Spinal cord (tissue), 9 donors: ENCODE measurements at regions not wholly inside any gene's neighbourhood (a gene's known extent, or its start where the extent isn't known, plus 50 kb on each side); places are given as distances from the start of the nearest gene placed in this dataset.

Experiments
- DNase-seq, 6 donors: peaks; one replicate each; pipeline versions ENCODE4 v3.0.0 to v3.0.0-alpha.2; 2013 to 2015; ENCODE audit warnings: low spot score in 6 of 6, low read depth in 4 of 6
- H3K27ac ChIP-seq: one replicate; pipeline ENCODE4 v1.5.1; 2013; ENCODE audit warnings: low read depth, low read length, control low read depth
- H3K27me3 ChIP-seq: one replicate; pipeline ENCODE4 v1.6.1; 2013; ENCODE audit warnings: low read length; ENCODE audit not compliant: control insufficient read depth, insufficient read depth
- H3K36me3 ChIP-seq: one replicate; pipeline ENCODE4 v1.6.1; 2013; ENCODE audit warnings: low read length; ENCODE audit not compliant: control insufficient read depth, insufficient read depth
- H3K4me1 ChIP-seq: one replicate; pipeline ENCODE4 v1.6.1; 2013; ENCODE audit warnings: low read length; ENCODE audit not compliant: control insufficient read depth, insufficient read depth
- H3K4me3 ChIP-seq: one replicate; pipeline ENCODE4 v1.5.1; 2013; ENCODE audit warnings: low read depth, low read length, control low read depth
- H3K9me3 ChIP-seq: one replicate; pipeline ENCODE4 v1.6.1; 2013; ENCODE audit warnings: low read length; ENCODE audit not compliant: control insufficient read depth, insufficient read depth
- WGBS: methylation state at CpG from one replicate; pipeline ENCODE4 v1.1.5; 2013; ENCODE audit warnings: missing lambda C conversion rate; ENCODE audit not compliant: insufficient coverage; 5-methylcytosine and 5-hydroxymethylcytosine counted together
- donor health status: healthy.

- no peak overlapping the region for H3K4me3 ChIP-seq
- H3K4me1 ChIP-seq, result no peaks in the 10 kb centered on the region
- peak in 1 of 6 donors; percentile 71 for DNase-seq
- no peaks in the 10 kb centered on the region for H3K36me3 ChIP-seq
- H3K9me3 ChIP-seq, result no peaks in the 10 kb centered on the region
- no peak overlapping the region for H3K27ac ChIP-seq
- 60% methylated on average over 2 of the region's 4 CpGs for WGBS
- no peaks in the 10 kb centered on the region for H3K27me3 ChIP-seq
These were observed 391.0 kb downstream of the TMEM232 start for GRCh38 chr5:110335361-110336066.

DNA sequence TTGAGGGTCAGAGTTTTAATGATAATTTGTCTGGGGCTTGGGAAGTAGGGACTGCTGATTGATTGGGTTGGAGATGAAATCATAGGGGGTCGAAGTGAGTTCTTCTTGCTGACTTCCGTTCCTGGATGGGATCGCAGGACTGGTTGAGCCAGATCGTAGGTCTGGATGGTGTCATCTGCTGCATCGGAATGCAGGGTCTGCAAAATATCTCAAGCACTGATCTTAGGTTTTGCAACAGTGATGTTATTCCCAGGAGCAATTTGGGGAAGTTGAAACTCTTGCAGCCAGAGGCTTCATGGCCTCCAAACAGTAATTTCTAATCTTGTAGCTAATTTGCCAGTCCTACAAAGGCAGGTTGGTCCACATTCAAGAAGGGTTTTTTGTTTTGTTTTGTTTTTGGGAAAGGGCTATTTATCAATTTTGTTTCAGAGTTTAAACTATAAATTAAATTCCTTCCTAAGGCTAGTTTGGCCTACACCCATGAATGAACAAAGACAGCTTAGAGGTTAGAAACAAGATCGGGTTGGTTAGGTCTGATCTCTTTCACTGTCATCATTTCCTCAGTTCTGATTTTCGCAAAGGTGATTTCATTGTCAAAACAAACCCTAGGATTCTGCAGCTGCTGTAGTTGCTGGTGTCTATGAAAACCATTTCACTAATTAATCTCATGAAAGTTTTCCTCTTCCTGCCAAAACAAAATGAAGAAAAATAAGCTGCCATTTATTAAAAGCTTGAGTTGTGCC, 388.0 kb downstream of the TMEM232 start:
- no peak for DNase-seq
- no peaks in the 10 kb centered on the region for H3K4me1 ChIP-seq

DNA sequence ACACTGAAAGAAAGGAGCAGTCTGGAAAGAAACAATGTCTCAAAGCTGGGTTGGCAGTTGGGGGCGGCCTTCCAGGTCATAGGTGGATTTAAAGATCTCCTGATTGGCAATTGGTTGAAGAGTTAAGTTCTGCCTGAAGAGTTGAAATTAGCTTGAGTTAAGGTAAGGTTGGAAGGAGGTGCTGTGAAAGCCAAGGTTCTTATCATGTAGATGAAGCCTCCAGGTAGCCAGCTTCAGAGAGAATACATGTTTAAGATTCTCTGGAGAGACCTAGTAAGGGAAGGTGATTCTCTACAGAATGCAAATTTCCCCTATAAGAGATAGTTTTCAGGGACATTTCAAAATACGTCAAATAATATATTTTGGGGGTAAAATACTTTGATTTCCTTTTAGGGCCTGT, 387.1 kb downstream of the TMEM232 start:
- Histone ChIP-seq H3K27ac (no peak overlapping the region), H3K27me3 (no peaks in the 10 kb centered on the region), H3K4me1 (no peaks in the 10 kb centered on the region), H3K4me3 (no peak overlapping the region), H3K9me3 (no peaks in the 10 kb centered on the region), H3K36me3 (no peaks in the 10 kb centered on the region)
- no peak for DNase-seq
- 100% methylated on average over 1 of the region's 2 CpGs for WGBS

More for the DNA sequence above, 388.0 kb downstream of the TMEM232 start:
- WGBS, result 93% methylated on average over 5 of the region's 7 CpGs
- no peak overlapping the region for H3K4me3 ChIP-seq
- H3K9me3 ChIP-seq, result no peaks in the 10 kb centered on the region
- no peaks in the 10 kb centered on the region for H3K36me3 ChIP-seq
- no peaks in the 10 kb centered on the region for H3K27me3 ChIP-seq
- H3K27ac ChIP-seq, result no peak overlapping the region

DNA sequence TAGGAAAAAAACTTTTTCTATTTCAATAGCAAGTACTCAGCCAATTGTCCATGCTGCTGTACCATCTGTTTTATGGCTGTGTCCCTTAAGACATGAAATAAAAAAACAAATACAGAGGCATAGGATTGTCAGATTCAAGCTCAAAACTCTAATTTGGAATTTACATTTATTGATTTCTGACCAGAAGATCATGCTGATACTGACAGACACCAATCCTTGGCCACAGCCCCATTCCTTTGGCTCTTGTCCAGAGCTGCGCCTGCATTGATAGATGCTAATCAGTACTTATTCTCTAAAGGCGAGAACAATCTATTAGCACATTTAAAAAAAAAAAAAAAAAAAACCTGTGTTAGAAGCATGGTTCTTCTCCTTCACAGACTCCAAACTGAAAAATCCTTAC, 384.6 kb downstream of the TMEM232 start:
- Histone ChIP-seq H3K9me3 (no peaks in the 10 kb centered on the region), H3K4me3 (no peak overlapping the region), H3K4me1 (no peaks in the 10 kb centered on the region), H3K27me3 (no peaks in the 10 kb centered on the region), H3K27ac (no peak overlapping the region), H3K36me3 (no peaks in the 10 kb centered on the region)
- WGBS, result no CpG with 5 or more reads among the region's 2 CpGs
- DNase-seq, result peak in 2 of 6 donors; percentile 36 to 52

- no peaks in the 10 kb centered on the region for H3K27me3 ChIP-seq
- H3K9me3 ChIP-seq, result no peaks in the 10 kb centered on the region
- WGBS, result no CpG with 5 or more reads among the region's 1 CpG
- no peak for DNase-seq
- H3K27ac ChIP-seq, result no peak overlapping the region
- no peaks in the 10 kb centered on the region for H3K36me3 ChIP-seq
- H3K4me1 ChIP-seq, result no peaks in the 10 kb centered on the region
- H3K4me3 ChIP-seq, result no peak overlapping the region
These were observed 383.8 kb downstream of the TMEM232 start for GRCh38 chr5:110342683-110343082.

DNA sequence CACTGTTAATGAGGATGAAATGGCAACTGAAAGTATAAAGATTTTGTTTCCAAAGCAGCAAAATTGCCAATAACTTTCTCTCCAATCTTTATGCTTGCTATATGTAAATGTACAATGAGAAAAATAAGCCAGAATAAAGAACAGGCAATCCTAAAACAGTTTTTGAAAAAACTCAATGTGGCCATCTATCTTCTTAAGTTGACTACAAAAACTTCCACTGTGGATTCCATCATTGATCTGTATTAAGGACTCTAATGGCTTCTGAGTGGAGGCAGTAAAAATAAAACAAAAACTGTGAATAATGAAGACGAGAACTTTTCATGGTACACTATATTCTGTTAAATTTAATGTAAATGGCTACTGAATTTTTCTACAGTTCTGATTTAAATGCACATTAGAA, 382.9 kb downstream of the TMEM232 start:
- Histone ChIP-seq H3K9me3 (no peaks in the 10 kb centered on the region), H3K36me3 (no peaks in the 10 kb centered on the region), H3K27me3 (no peaks in the 10 kb centered on the region), H3K4me3 (no peak overlapping the region), H3K4me1 (no peaks in the 10 kb centered on the region), H3K27ac (no peak overlapping the region)
- WGBS, result no CpG with 5 or more reads among the region's 1 CpG
- no peak for DNase-seq

DNA sequence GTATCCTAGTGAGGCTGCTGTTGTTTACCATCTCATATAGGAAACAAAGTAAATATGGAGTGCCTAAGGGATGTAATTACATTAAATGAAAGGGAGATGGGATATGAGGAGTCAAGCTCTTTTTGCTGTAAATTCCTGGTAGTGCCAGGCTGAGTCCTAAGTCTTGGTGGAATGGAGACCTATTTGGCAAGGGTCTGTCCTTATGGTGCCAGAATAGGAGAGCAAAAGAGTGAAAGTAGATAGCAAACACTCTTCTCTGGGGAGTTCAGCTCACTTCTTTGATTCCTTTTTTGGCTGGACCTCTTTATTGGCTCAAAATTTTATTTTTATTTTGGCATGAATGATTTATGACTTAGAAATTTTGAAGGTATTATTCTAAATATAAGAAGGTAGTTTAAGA, 380.8 kb downstream of the TMEM232 start:
- DNase-seq, result no peak
- H3K4me3 ChIP-seq, result no peak overlapping the region
- H3K27me3 ChIP-seq, result no peaks in the 10 kb centered on the region
- no peak overlapping the region for H3K27ac ChIP-seq
- no peaks in the 10 kb centered on the region for H3K36me3 ChIP-seq
- H3K4me1 ChIP-seq, result no peaks in the 10 kb centered on the region
- H3K9me3 ChIP-seq, result no peaks in the 10 kb centered on the region

DNA sequence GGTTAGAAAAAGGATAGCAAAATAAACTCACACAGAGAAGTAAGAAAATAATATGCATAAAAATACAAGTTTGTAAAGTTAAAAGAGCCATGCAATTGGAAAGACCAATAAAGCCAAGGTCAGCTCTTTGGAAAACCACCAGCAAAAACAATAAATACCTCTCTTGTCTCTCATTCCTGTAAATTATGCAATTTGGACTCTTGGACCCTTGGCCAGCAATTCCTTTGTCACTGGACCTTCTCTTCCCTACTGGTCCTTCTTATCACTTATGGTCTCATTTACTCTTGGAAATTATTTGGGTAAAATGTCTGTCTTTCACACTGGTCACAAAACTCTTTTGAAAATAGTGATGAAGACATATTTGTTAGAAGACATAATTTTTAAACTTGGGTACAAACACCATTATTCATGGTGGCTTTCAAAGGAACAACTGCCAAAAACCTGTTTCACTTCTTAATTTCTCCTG, 379.5 kb downstream of the TMEM232 start:
- Histone ChIP-seq H3K27ac (no peak overlapping the region), H3K36me3 (no peaks in the 10 kb centered on the region), H3K4me1 (no peaks in the 10 kb centered on the region), H3K4me3 (no peak overlapping the region), H3K9me3 (no peaks in the 10 kb centered on the region), H3K27me3 (no peaks in the 10 kb centered on the region)
- no peak for DNase-seq

DNA sequence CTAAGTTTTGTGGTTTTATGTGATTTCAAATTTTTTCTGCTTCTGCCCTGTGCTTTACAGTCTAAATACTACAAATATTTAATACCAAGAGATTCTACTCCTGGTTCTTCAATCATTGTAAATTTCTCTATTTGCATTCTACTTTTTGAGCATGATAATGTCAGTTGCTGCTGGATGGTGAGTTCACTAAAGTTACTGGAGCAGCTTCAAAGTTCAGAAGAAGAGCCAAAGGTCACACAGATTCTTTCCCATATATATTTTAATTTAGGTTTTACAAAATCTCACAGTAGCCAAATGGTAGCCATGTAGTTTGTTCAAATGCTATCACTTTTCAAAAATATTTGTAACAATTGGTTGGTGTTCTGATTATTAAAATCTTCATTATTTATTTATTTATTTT, 378.7 kb downstream of the TMEM232 start:
- no peaks in the 10 kb centered on the region for H3K4me1 ChIP-seq
- H3K27ac ChIP-seq, result no peak overlapping the region
- no peak overlapping the region for H3K4me3 ChIP-seq
- H3K27me3 ChIP-seq, result no peaks in the 10 kb centered on the region
- H3K9me3 ChIP-seq, result no peaks in the 10 kb centered on the region
- no peak for DNase-seq
- no peaks in the 10 kb centered on the region for H3K36me3 ChIP-seq

- Histone ChIP-seq H3K9me3 (peaks cover 1% of the 10 kb centered on the region), H3K27me3 (no peaks in the 10 kb centered on the region), H3K27ac (no peak overlapping the region), H3K36me3 (no peaks in the 10 kb centered on the region), H3K4me3 (no peak overlapping the region), H3K4me1 (peaks cover 11% of the 10 kb centered on the region)
- DNase-seq, result no peak
These were observed 375.0 kb downstream of the TMEM232 start for GRCh38 chr5:110351430-110351829.
